ENCODE measurements at regions not wholly inside any gene's neighbourhood (a gene's known extent, or its start where the extent isn't known, plus 50 kb on each side); places are given as distances from the start of the nearest gene placed in this dataset.
A peak's percentile ranks its signal among the peaks of the same experiment; 100 is the strongest.

DNA sequence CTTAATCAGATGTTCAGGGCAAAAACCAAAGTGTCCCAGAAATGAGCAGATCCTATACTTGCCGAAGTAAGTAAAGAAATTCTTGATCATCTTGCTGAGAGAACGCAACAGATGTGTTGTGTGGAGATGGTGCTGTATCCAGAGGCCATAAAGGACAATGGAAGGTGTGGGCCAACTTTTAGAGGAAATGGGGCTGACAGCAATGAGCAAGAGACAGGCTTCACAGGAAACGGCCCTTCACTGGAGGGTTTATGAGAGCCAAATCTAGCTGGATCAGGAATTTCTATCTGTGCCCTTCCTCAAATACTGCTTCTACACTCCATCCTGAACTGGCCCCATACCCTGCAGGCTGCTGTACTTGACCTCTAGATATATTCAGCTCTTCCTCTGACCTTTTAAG, 583.9 kb upstream of the DIPK2B start:
- peaks cover 0 to 50% (median 2%) of the 10 kb centered on the region in 3 donors for H3K27me3 Mint-ChIP-seq (ENCODE audit: low read depth in 3 of 3)
- Histone ChIP-seq H3K79me2 (ENCODE audit: insufficient read depth, low read length) (no peaks in the 10 kb centered on the region), H3K9me3 (replicated peaks in 1 of 2; ENCODE audit: control insufficient read depth in 1 of 2, insufficient read depth in 1 of 2, low read length in 2 of 2) (no peaks in the 10 kb centered on the region), H3K27ac (ENCODE audit: low read depth in 1 of 2, low read length in 2 of 2) (no peak overlapping the region), H3K9ac (ENCODE audit: insufficient read depth, low read length, poor library complexity, severe bottlenecking) (no peak overlapping the region), H3K36me3 (replicated peaks in 1 of 2; ENCODE audit: control insufficient read depth in 1 of 2, insufficient read depth in 2 of 2, low read length in 2 of 2) (no peaks in the 10 kb centered on the region), H3K4me3 (replicated peaks in 1 of 3; ENCODE audit: low read depth in 2 of 3, low read length in 3 of 3) (no peak overlapping the region), H3K27me3 (ENCODE audit: control insufficient read depth in 2 of 2, insufficient read depth in 2 of 2, low read length in 2 of 2) (peaks cover 0 to 55% of the 10 kb centered on the region in 2 donors), H4K20me1 (ENCODE audit: insufficient read depth, low read length) (no peaks in the 10 kb centered on the region), H3K4me2 (replicated peaks; ENCODE audit: extremely low read depth, low read length, poor library complexity, severe bottlenecking) (no peak overlapping the region), H3K4me1 (ENCODE audit: control insufficient read depth in 1 of 2, insufficient read depth in 2 of 2, low read length in 2 of 2) (peaks cover 26 to 27% of the 10 kb centered on the region in 2 donors), H2AFZ (ENCODE audit: insufficient read depth, low read depth, low read length, poor library complexity, severe bottlenecking) (no peak overlapping the region)
- peaks cover 0 to 2% (median 0%) of the 10 kb centered on the region in 7 donors for H3K9me3 Mint-ChIP-seq
- H3K36me3 Mint-ChIP-seq, result no peaks in the 10 kb centered on the region
- no peak overlapping the region for H3K27ac Mint-ChIP-seq
- no peak for DNase-seq
- WGBS (ENCODE audit: insufficient coverage), result 95% methylated on average over 2 of the region's 3 CpGs
- intact Hi-C loops (cut with micrococcal nuclease), result no loop called here
- H3K4me1 Mint-ChIP-seq, result peaks cover 35% of the 10 kb centered on the region
- H3K4me3 Mint-ChIP-seq, result no peak overlapping the region
- TF ChIP-seq, protein P1, sequence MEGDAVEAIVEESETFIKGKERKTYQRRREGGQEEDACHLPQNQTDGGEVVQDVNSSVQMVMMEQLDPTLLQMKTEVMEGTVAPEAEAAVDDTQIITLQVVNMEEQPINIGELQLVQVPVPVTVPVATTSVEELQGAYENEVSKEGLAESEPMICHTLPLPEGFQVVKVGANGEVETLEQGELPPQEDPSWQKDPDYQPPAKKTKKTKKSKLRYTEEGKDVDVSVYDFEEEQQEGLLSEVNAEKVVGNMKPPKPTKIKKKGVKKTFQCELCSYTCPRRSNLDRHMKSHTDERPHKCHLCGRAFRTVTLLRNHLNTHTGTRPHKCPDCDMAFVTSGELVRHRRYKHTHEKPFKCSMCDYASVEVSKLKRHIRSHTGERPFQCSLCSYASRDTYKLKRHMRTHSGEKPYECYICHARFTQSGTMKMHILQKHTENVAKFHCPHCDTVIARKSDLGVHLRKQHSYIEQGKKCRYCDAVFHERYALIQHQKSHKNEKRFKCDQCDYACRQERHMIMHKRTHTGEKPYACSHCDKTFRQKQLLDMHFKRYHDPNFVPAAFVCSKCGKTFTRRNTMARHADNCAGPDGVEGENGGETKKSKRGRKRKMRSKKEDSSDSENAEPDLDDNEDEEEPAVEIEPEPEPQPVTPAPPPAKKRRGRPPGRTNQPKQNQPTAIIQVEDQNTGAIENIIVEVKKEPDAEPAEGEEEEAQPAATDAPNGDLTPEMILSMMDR (IDR thresholded peaks at IDR 0.05), result no peak

DNA sequence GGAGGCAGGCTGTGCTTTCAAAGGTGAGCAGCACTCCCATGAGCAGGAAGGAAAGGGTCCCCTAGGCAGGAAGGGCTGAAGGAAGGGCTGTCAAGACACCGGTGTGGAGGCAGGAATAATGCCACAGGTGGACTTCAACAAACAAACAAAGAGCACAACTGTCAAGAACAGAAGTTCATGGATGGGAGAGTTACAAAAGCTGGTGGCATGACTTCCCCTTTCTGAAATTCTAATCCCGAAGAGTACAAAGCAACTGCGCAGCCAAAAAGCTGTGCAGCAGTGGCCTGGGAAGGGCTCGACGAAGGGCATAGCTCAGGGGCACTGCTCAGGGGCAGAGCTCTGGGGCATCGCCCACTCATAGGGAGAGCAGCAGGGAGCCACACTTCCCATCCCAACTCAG, 582.3 kb upstream of the DIPK2B start:
- peaks cover 38% of the 10 kb centered on the region for H3K4me1 Mint-ChIP-seq
- Histone ChIP-seq H3K36me3 (replicated peaks in 1 of 2; ENCODE audit: control insufficient read depth in 1 of 2, insufficient read depth in 2 of 2, low read length in 2 of 2) (no peaks in the 10 kb centered on the region), H2AFZ (ENCODE audit: insufficient read depth, low read depth, low read length, poor library complexity, severe bottlenecking) (peak overlapping the region; percentile 12), H4K20me1 (ENCODE audit: insufficient read depth, low read length) (no peaks in the 10 kb centered on the region), H3K4me3 (replicated peaks in 1 of 3; ENCODE audit: low read depth in 2 of 3, low read length in 3 of 3) (no peak overlapping the region), H3K4me1 (ENCODE audit: control insufficient read depth in 1 of 2, insufficient read depth in 2 of 2, low read length in 2 of 2) (peaks cover 25 to 33% of the 10 kb centered on the region in 2 donors), H3K4me2 (replicated peaks; ENCODE audit: extremely low read depth, low read length, poor library complexity, severe bottlenecking) (peak overlapping the region; percentile 26), H3K27me3 (ENCODE audit: control insufficient read depth in 2 of 2, insufficient read depth in 2 of 2, low read length in 2 of 2) (peaks cover 0 to 61% of the 10 kb centered on the region in 2 donors), H3K9ac (ENCODE audit: insufficient read depth, low read length, poor library complexity, severe bottlenecking) (no peak overlapping the region), H3K27ac (ENCODE audit: low read depth in 1 of 2, low read length in 2 of 2) (no peak overlapping the region), H3K79me2 (ENCODE audit: insufficient read depth, low read length) (no peaks in the 10 kb centered on the region), H3K9me3 (replicated peaks in 1 of 2; ENCODE audit: control insufficient read depth in 1 of 2, insufficient read depth in 1 of 2, low read length in 2 of 2) (no peaks in the 10 kb centered on the region)
- H3K4me3 Mint-ChIP-seq, result peak overlapping the region in 1 of 2 donors; percentile 20
- H3K36me3 Mint-ChIP-seq, result peaks cover 0 to 3% of the 10 kb centered on the region in 2 donors
- peak in 1 of 3 donors; percentile 22 for DNase-seq
- H3K27ac Mint-ChIP-seq, result peak overlapping the region in 5 of 7 donors; percentile 69 to 94 (median 83)
- TF ChIP-seq, protein P1 (IDR thresholded peaks at IDR 0.05), result no peak
- H3K27me3 Mint-ChIP-seq (ENCODE audit: low read depth in 3 of 3), result peaks cover 0 to 42% (median 0%) of the 10 kb centered on the region in 3 donors
- intact Hi-C loops (cut with micrococcal nuclease), result no loop called here
- no CpG with 5 or more reads among the region's 6 CpGs for WGBS (ENCODE audit: insufficient coverage)
- H3K9me3 Mint-ChIP-seq, result peaks cover 0 to 4% (median 0%) of the 10 kb centered on the region in 7 donors
